HUES64 (cell line): ENCODE measurements at regions not wholly inside any gene's neighbourhood (a gene's known extent, or its start where the extent isn't known, plus 50 kb on each side); places are given as distances from the start of the nearest gene placed in this dataset.
"Not testable (repeated sequence)": the region's sequence is repeated elsewhere in the genome, so short reads cannot be mapped to it uniquely, and the experiment has no call there.

Source experiments
- H3K27ac ChIP-seq: 2 replicates; pipeline ENCODE4 v1.7.0; 2013; ENCODE audit warnings: low read depth, low read length, inconsistent platforms
- H3K27me3 ChIP-seq: 2 replicates; pipeline ENCODE4 v1.6.1; 2013; ENCODE audit warnings: mild to moderate bottlenecking, low read length; ENCODE audit not compliant: insufficient read depth
- H3K36me3 ChIP-seq: 2 replicates; pipeline ENCODE4 v1.6.1; 2013; ENCODE audit warnings: mild to moderate bottlenecking, low read length; ENCODE audit not compliant: insufficient read depth
- H3K4me1 ChIP-seq: 2 replicates; pipeline ENCODE4 v1.6.1; 2013; ENCODE audit warnings: mild to moderate bottlenecking, low read length, moderate library complexity; ENCODE audit not compliant: insufficient read depth
- H3K4me3 ChIP-seq: 2 replicates; pipeline ENCODE4 v1.5.1; 2013; ENCODE audit warnings: mild to moderate bottlenecking, low read length, moderate library complexity
- H3K9ac ChIP-seq: 2 replicates; pipeline ENCODE4 v1.6.1; 2013; ENCODE audit warnings: mild to moderate bottlenecking, low read depth, low read length
- H3K9me3 ChIP-seq: 2 replicates; pipeline ENCODE4 v1.6.1; 2013; ENCODE audit warnings: low read depth, low read length; ENCODE audit not compliant: insufficient read depth
- WGBS: fragments of 150-250, 120-280 bp; methylation state at CpG from one replicate; pipeline ENCODE4 v1.1.7; 2013; ENCODE audit warnings: missing lambda C conversion rate; 5-methylcytosine and 5-hydroxymethylcytosine counted together

- not testable (repeated sequence) for H3K4me3 ChIP-seq, H3K9ac ChIP-seq, H3K36me3 ChIP-seq, H3K27me3 ChIP-seq, H3K27ac ChIP-seq, H3K4me1 ChIP-seq
- peaks cover 28% of the 10 kb centered on the region for H3K9me3 ChIP-seq
- WGBS, result 92% methylated on average over 9 of the region's 13 CpGs
Measured at GRCh38 chr18:65162086-65162485, 588.7 kb upstream of the CDH7 start.

DNA sequence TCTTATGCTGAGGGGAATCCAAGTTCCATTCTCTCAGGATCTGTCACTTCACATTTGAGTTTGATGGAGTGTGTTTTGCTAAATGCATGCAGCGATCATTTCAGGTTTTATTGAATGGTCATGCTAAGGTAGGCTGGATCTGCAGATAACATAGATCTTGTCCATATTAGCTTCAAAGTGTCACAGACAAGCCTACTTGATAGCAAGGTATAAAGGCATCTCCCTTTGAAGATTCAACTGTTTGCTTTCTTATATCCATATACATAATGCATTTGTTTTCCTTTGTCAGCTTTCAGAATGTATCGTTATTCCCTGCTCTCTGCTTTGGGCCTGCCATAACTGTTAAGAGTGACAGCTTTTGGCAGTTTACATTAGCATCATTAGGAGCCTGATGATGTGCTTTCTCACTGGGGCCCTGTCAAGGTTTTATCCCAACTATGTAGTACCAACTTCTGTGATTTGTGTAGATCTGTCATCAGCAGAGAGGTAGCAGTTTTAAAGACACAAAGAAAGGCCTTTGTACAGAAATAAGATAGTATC, 604.3 kb upstream of the CDH7 start:
- H3K9ac ChIP-seq, result no peak overlapping the region
- H3K36me3 ChIP-seq, result no peaks in the 10 kb centered on the region
- no peaks in the 10 kb centered on the region for H3K4me1 ChIP-seq
- H3K27ac ChIP-seq, result no peak overlapping the region
- no peak overlapping the region for H3K4me3 ChIP-seq
- 95% methylated on average over 2 of the region's 2 CpGs for WGBS
- no peaks in the 10 kb centered on the region for H3K27me3 ChIP-seq
- peaks cover 13% of the 10 kb centered on the region for H3K9me3 ChIP-seq

GRCh38 chr18:65145312-65145711, 605.5 kb upstream of the CDH7 start:
- H3K4me1 ChIP-seq, result no peaks in the 10 kb centered on the region
- 0 out of 2 replicates have a peak, but pooled peaks cover 2% of the 10 kb centered on the region for H3K9me3 ChIP-seq
- H3K27me3 ChIP-seq, result no peaks in the 10 kb centered on the region
- H3K27ac ChIP-seq, result no peak overlapping the region
- no peak overlapping the region for H3K9ac ChIP-seq
- no peak overlapping the region for H3K4me3 ChIP-seq
- H3K36me3 ChIP-seq, result no peaks in the 10 kb centered on the region

DNA sequence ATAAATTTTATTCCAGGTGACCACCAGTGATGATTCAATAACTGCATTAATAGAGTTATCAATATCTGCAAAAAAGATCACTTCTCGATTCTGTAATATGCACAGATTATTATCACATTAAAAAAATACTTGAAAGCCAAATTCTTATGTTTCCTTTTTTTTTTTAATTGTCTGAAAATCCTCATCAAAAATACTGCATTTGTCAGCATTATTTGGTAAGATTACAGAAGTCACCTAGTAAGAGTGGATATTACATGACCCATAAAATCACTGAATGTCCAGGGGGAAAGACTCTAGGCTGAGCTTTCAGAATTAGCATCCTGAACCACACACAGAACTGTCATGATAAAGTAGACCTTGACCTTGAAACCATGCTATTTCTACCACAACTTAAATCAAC, 617.2 kb upstream of the CDH7 start:
- Histone ChIP-seq H3K4me1 (no peaks in the 10 kb centered on the region), H3K27me3 (no peaks in the 10 kb centered on the region), H3K36me3 (no peaks in the 10 kb centered on the region), H3K9ac (no peak overlapping the region), H3K27ac (no peak overlapping the region), H3K4me3 (no peak overlapping the region), H3K9me3 (peaks cover 3% of the 10 kb centered on the region; the same call in 1 of the 2 replicates)
- WGBS, result 60% methylated on average over 1 of the region's 1 CpG

DNA sequence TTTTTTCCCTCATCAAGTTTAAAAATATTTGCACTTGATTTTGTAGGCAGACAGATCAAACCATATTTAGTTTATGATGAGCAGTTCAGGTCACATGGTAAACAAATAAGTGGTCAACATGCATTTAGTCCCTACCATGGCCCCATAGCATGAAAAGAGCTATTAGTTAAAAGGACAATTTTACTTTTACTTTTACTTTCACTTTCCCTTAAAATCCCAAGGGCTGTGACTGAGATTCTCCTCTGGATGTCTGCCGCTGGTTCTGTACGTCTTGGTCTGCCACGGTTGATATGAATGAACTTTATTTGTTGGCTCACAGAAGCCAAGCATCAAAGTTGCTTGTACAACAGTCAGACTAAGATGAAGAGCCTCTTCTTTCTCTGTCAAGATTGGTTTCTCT, 626.2 kb upstream of the CDH7 start:
- H3K4me1 ChIP-seq, result no peaks in the 10 kb centered on the region
- WGBS, result 97% methylated on average over 3 of the region's 3 CpGs
- no peaks in the 10 kb centered on the region for H3K27me3 ChIP-seq
- peaks cover 42% of the 10 kb centered on the region for H3K9me3 ChIP-seq
- H3K36me3 ChIP-seq, result no peaks in the 10 kb centered on the region
- H3K4me3 ChIP-seq, result no peak overlapping the region
- H3K27ac ChIP-seq, result no peak overlapping the region
- H3K9ac ChIP-seq, result no peak overlapping the region

- Histone ChIP-seq H3K36me3 (no peaks in the 10 kb centered on the region), H3K9me3 (0 out of 2 replicates have a peak, but pooled peaks cover 6% of the 10 kb centered on the region), H3K4me3 (no peak overlapping the region), H3K9ac (no peak overlapping the region), H3K27me3 (no peaks in the 10 kb centered on the region), H3K4me1 (no peaks in the 10 kb centered on the region), H3K27ac (no peak overlapping the region)
Measured at GRCh38 chr18:65103864-65104263, 646.9 kb upstream of the CDH7 start.

GRCh38 chr18:65093346-65093745, 657.5 kb upstream of the CDH7 start:
- Histone ChIP-seq H3K9ac (no peak overlapping the region), H3K9me3 (no peaks in the 10 kb centered on the region), H3K27me3 (no peaks in the 10 kb centered on the region), H3K4me1 (no peaks in the 10 kb centered on the region; the same call in 1 of the 2 replicates), H3K27ac (no peak overlapping the region), H3K36me3 (no peaks in the 10 kb centered on the region), H3K4me3 (no peak overlapping the region)
- WGBS, result 91% methylated on average over 4 of the region's 4 CpGs

DNA sequence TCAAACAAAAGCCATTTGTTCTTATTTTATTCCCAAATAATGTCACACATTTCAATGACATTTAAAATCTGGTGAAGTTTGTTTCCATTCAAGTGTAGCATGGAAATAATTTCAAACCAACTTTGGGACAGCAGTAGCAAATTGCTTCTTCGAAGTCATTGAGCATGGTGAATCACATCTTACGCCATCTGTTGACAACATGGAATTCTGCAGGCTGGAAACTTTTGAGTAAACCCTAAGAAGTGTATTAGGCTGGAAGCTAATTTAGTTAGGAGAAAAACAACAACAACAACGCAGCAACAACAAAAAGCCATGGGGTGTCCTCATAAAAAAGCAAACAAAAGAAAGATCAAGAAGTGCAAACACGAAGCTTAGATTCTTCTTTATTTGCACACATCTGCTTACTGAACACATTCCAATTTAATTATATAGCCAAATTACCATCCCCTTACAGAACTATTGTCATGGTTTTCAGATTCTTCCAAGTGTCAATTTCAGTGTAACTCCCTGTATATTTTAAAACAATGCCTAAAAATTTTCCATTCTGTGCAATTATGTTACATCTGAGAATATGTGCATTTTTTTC, 659.0 kb upstream of the CDH7 start:
- no peaks in the 10 kb centered on the region for H3K9me3 ChIP-seq
- H3K27me3 ChIP-seq, result no peaks in the 10 kb centered on the region
- no peak overlapping the region for H3K9ac ChIP-seq
- H3K36me3 ChIP-seq, result no peaks in the 10 kb centered on the region
- WGBS, result 30% methylated on average over 4 of the region's 4 CpGs
- H3K4me1 ChIP-seq, result no peaks in the 10 kb centered on the region; the same call in 1 of the 2 replicates
- H3K27ac ChIP-seq, result no peak overlapping the region
- H3K4me3 ChIP-seq, result no peak overlapping the region

GRCh38 chr18:65082907-65083306, 667.9 kb upstream of the CDH7 start:
- Histone ChIP-seq H3K36me3 (no peaks in the 10 kb centered on the region), H3K4me1 (no peaks in the 10 kb centered on the region), H3K9me3 (no peaks in the 10 kb centered on the region), H3K9ac (no peak overlapping the region), H3K27me3 (no peaks in the 10 kb centered on the region), H3K27ac (no peak overlapping the region), H3K4me3 (no peak overlapping the region)
- 89% methylated on average over 5 of the region's 5 CpGs for WGBS

GRCh38 chr18:65081786-65082185, 669.0 kb upstream of the CDH7 start:
- Histone ChIP-seq H3K9ac (no peak overlapping the region), H3K36me3 (no peaks in the 10 kb centered on the region), H3K27me3 (no peaks in the 10 kb centered on the region), H3K27ac (no peak overlapping the region), H3K9me3 (no peaks in the 10 kb centered on the region), H3K4me3 (no peak overlapping the region), H3K4me1 (0 out of 2 replicates have a peak, but pooled peaks cover 3% of the 10 kb centered on the region)
- 100% methylated on average over 2 of the region's 3 CpGs for WGBS

GRCh38 chr18:65073060-65073550, 677.7 kb upstream of the CDH7 start:
- no peak overlapping the region for H3K9ac ChIP-seq
- WGBS, result 96% methylated on average over 3 of the region's 3 CpGs
- no peak overlapping the region for H3K27ac ChIP-seq
- peaks cover 13% of the 10 kb centered on the region; the same call in 1 of the 2 replicates for H3K9me3 ChIP-seq
- no peak overlapping the region for H3K4me3 ChIP-seq
- H3K36me3 ChIP-seq, result no peaks in the 10 kb centered on the region
- 0 out of 2 replicates have a peak, but pooled peaks cover 3% of the 10 kb centered on the region for H3K4me1 ChIP-seq
- H3K27me3 ChIP-seq, result no peaks in the 10 kb centered on the region
